ENCODE measurements at regions not wholly inside any gene's neighbourhood (a gene's known extent, or its start where the extent isn't known, plus 50 kb on each side); places are given as distances from the start of the nearest gene placed in this dataset.

GRCh38 chr6:163935158-163935762 lies 520.7 kb downstream of the QKI start:
- DNase-seq = no peak
- intact Hi-C loops (cut with DNase I) = no loop called here

- intact Hi-C loops (cut with DNase I) = no loop called here
- no peak for DNase-seq
These were observed 515.5 kb downstream of the QKI start for GRCh38 chr6:163930012-163930411.

GRCh38 chr6:163929538-163929937 lies 515.0 kb downstream of the QKI start:
- no peak for DNase-seq
- intact Hi-C loops (cut with DNase I) = no loop called here

GRCh38 chr6:163926642-163927041 lies 512.1 kb downstream of the QKI start:
- peak in 7 of 10 donors; percentile 18 to 88 (median 53) for DNase-seq
- intact Hi-C loops (cut with DNase I) = no loop called here

- no peak for DNase-seq
- intact Hi-C loops (cut with DNase I) = no loop called here
These were observed 511.3 kb downstream of the QKI start for GRCh38 chr6:163925839-163926238.

GRCh38 chr6:163923658-163924411 lies 509.3 kb downstream of the QKI start:
- intact Hi-C loops (cut with DNase I) = no loop called here
- DNase-seq = peak in 7 of 10 donors; percentile 48 to 93 (median 66)

- intact Hi-C loops (cut with DNase I) = no loop called here
- no peak for DNase-seq
These were observed 508.0 kb downstream of the QKI start for GRCh38 chr6:163922562-163922961.

- DNase-seq = no peak
- intact Hi-C loops (cut with DNase I) = no loop called here
These were observed 505.1 kb downstream of the QKI start for GRCh38 chr6:163919652-163920051.

- intact Hi-C loops (cut with DNase I) = no loop called here
- no peak for DNase-seq
These were observed 502.0 kb downstream of the QKI start for GRCh38 chr6:163916315-163917081.

GRCh38 chr6:163915131-163915530 lies 500.6 kb downstream of the QKI start:
- intact Hi-C loops (cut with DNase I) = no loop called here
- DNase-seq = no peak

GRCh38 chr6:163913045-163913444 lies 498.5 kb downstream of the QKI start:
- DNase-seq = no peak
- intact Hi-C loops (cut with DNase I) = no loop called here

GRCh38 chr6:163906006-163906710 lies 491.6 kb downstream of the QKI start:
- intact Hi-C loops (cut with DNase I) = no loop called here

GRCh38 chr6:163904186-163904585 lies 489.7 kb downstream of the QKI start:
- no peak for DNase-seq
- intact Hi-C loops (cut with DNase I) = no loop called here

More at GRCh38 chr6:163906006-163906710, 491.6 kb downstream of the QKI start:
- DNase-seq = no peak

- intact Hi-C loops (cut with DNase I) = no loop called here
- no peak for DNase-seq
These were observed 489.0 kb downstream of the QKI start for GRCh38 chr6:163903541-163903940.

GRCh38 chr6:163902993-163903392 lies 488.5 kb downstream of the QKI start:
- no peak for DNase-seq
- intact Hi-C loops (cut with DNase I) = no loop called here

- DNase-seq = no peak
- intact Hi-C loops (cut with DNase I) = no loop called here
These were observed 487.2 kb downstream of the QKI start for GRCh38 chr6:163901681-163902080.

- intact Hi-C loops (cut with DNase I) = no loop called here
- no peak for DNase-seq
These were observed 486.1 kb downstream of the QKI start for GRCh38 chr6:163900570-163900969.

- intact Hi-C loops (cut with DNase I) = no loop called here
- DNase-seq = no peak
These were observed 483.2 kb downstream of the QKI start for GRCh38 chr6:163897669-163898068.

GRCh38 chr6:163897030-163897429 lies 482.5 kb downstream of the QKI start:
- no peak for DNase-seq
- intact Hi-C loops (cut with DNase I) = no loop called here

- DNase-seq = no peak
- intact Hi-C loops (cut with DNase I) = no loop called here
These were observed 480.6 kb downstream of the QKI start for GRCh38 chr6:163895162-163895561.

- intact Hi-C loops (cut with DNase I) = no loop called here
- no peak for DNase-seq
These were observed 479.2 kb downstream of the QKI start for GRCh38 chr6:163893609-163894189.

Measured in posterior cingulate gyrus (tissue), 11 donors.